ENCODE measurements at regions not wholly inside any gene's neighbourhood (a gene's known extent, or its start where the extent isn't known, plus 50 kb on each side); places are given as distances from the start of the nearest gene placed in this dataset.

DNA sequence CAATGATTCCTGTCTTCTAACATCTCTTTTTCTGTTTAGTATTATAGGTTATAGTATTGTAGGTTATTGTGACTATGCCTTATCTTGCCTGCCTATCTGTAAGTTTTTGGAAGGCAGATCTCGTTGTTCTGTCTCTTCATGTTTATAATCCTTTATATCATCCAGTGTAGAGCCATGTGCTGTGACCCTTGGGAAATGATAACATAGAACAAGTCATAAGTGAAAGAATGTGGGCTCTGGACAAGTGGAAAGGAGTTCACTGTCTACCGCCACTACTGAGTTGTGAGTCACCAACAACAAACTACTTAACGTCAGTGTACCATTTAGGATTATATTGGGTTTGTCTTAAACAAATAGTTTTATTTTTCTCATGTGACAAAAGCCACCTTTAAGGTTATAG, 139.3 kb downstream of the LYPLAL1 start:
- TF ChIP-seq, protein P1, sequence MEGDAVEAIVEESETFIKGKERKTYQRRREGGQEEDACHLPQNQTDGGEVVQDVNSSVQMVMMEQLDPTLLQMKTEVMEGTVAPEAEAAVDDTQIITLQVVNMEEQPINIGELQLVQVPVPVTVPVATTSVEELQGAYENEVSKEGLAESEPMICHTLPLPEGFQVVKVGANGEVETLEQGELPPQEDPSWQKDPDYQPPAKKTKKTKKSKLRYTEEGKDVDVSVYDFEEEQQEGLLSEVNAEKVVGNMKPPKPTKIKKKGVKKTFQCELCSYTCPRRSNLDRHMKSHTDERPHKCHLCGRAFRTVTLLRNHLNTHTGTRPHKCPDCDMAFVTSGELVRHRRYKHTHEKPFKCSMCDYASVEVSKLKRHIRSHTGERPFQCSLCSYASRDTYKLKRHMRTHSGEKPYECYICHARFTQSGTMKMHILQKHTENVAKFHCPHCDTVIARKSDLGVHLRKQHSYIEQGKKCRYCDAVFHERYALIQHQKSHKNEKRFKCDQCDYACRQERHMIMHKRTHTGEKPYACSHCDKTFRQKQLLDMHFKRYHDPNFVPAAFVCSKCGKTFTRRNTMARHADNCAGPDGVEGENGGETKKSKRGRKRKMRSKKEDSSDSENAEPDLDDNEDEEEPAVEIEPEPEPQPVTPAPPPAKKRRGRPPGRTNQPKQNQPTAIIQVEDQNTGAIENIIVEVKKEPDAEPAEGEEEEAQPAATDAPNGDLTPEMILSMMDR (IDR thresholded peaks at IDR 0.05; ENCODE audit: borderline replicate concordance, extremely low read depth, low read length, poor library complexity, severe bottlenecking): no peak
- no peak for TF ChIP-seq EZH2 (IDR thresholded peaks at IDR 0.05; ENCODE audit: borderline replicate concordance, low read depth, low read length, severe bottlenecking)

Data from DND-41 (cell line).